Natural killer cell (primary cell): ENCODE measurements at regions not wholly inside any gene's neighbourhood (a gene's known extent, or its start where the extent isn't known, plus 50 kb on each side); places are given as distances from the start of the nearest gene placed in this dataset.

Experiments used
- ATAC-seq, 3 donors: fragments of 150-1000 bp in 2 of 3; fragments of 200-7000 bp in 1 of 3; cut with Tn5 transposase; 1 replicate in 1 of 3; 2 replicates in 2 of 3; pipeline ENCODE4 v1.10.0; 2021; ENCODE audit warnings: mild to moderate bottlenecking in 2 of 3, moderate library complexity in 2 of 3
- DNase-seq, 2 donors: peaks; one replicate each; pipeline versions ENCODE4 v3.0.0 to v3.0.0-alpha.2; 2013 to 2021; ENCODE audit warnings: mixed read lengths in 1 of 2
- H3K27ac ChIP-seq: one replicate; pipeline ENCODE4 v1.5.1; 2013; ENCODE audit warnings: mild to moderate bottlenecking, low read length
- H3K27me3 ChIP-seq: one replicate; pipeline ENCODE4 v1.6.1; 2013; ENCODE audit warnings: low read length; ENCODE audit not compliant: control insufficient read depth, insufficient read depth
- H3K36me3 ChIP-seq: one replicate; pipeline ENCODE4 v1.6.1; 2013; ENCODE audit warnings: low read length; ENCODE audit not compliant: control insufficient read depth, insufficient read depth
- H3K4me1 ChIP-seq: one replicate; pipeline ENCODE4 v1.6.1; 2013; ENCODE audit warnings: low read length; ENCODE audit not compliant: control insufficient read depth, insufficient read depth
- H3K4me3 ChIP-seq: one replicate; pipeline ENCODE4 v1.5.1; 2013; ENCODE audit warnings: low read length
- H3K9me3 ChIP-seq: one replicate; pipeline ENCODE4 v1.6.1; 2013; ENCODE audit warnings: low read length; ENCODE audit not compliant: control insufficient read depth, insufficient read depth
- H3K27ac Mint-ChIP-seq, 2 donors: one replicate each; pipeline ENCODE4 v1.8.0; 2022; ENCODE audit warnings: mild to moderate bottlenecking in 2 of 2, mixed read lengths in 2 of 2, moderate library complexity in 1 of 2
- H3K27me3 Mint-ChIP-seq, 2 donors: one replicate each; pipeline ENCODE4 v1.8.0; 2022; ENCODE audit warnings: low read depth in 2 of 2, mixed read lengths in 2 of 2
- H3K36me3 Mint-ChIP-seq: one replicate; pipeline ENCODE4 v1.8.0; 2022; ENCODE audit warnings: mixed read lengths
- H3K4me1 Mint-ChIP-seq, 2 donors: one replicate each; pipeline ENCODE4 v1.8.0; 2022; ENCODE audit warnings: mixed read lengths in 2 of 2
- H3K4me3 Mint-ChIP-seq: one replicate; pipeline ENCODE4 v1.8.0; 2022; ENCODE audit warnings: mild to moderate bottlenecking, moderate library complexity, mixed read lengths
- H3K9me3 Mint-ChIP-seq, 2 donors: one replicate each; pipeline ENCODE4 v1.8.0; 2022; ENCODE audit warnings: mixed read lengths in 2 of 2
- CTCF ChIP-seq: fragments of 200-600 bp; IDR thresholded peaks from one replicate; pipeline ENCODE4 v1.8.0; 2022; ENCODE audit warnings: antibody characterized with exemption
- WGBS: methylation state at CpG from one replicate; pipeline ENCODE4 v1.1.7; 2013; ENCODE audit warnings: missing lambda C conversion rate; ENCODE audit not compliant: insufficient coverage; 5-methylcytosine and 5-hydroxymethylcytosine counted together
- intact Hi-C: fragments of 100-400 bp; cut with micrococcal nuclease; formaldehyde crosslinking; loops from one replicate; pipeline ENCODE4 v1.14.2; 2022

GRCh38 chr7:113301983-113302382 is 183.6 kb upstream of the SMIM30 start:
- Mint-ChIP-seq H3K27me3 (no peaks in the 10 kb centered on the region), H3K9me3 (peaks cover 15 to 18% of the 10 kb centered on the region in 2 donors)
- intact Hi-C loops = no loop called here

GRCh38 chr7:113301141-113301540 is 182.8 kb upstream of the SMIM30 start:
- intact Hi-C loops = no loop called here
- Mint-ChIP-seq H3K27me3 (no peaks in the 10 kb centered on the region), H3K9me3 (peaks cover 10 to 13% of the 10 kb centered on the region in 2 donors), H3K4me3 (no peak overlapping the region), H3K36me3 (no peaks in the 10 kb centered on the region), H3K4me1 (no peaks in the 10 kb centered on the region), H3K27ac (no peak overlapping the region)
- Histone ChIP-seq H3K9me3 (no peaks in the 10 kb centered on the region), H3K27me3 (no peaks in the 10 kb centered on the region), H3K36me3 (no peaks in the 10 kb centered on the region), H3K4me1 (no peaks in the 10 kb centered on the region), H3K27ac (no peak overlapping the region), H3K4me3 (no peak overlapping the region)
- no peak for DNase-seq
- TF ChIP-seq CTCF = no peak
- 73% methylated on average over 2 of the region's 3 CpGs for WGBS
- no peak for ATAC-seq

More at GRCh38 chr7:113301983-113302382, 183.6 kb upstream of the SMIM30 start:
- no peak for ATAC-seq
- Histone ChIP-seq H3K36me3 (no peaks in the 10 kb centered on the region), H3K27ac (no peak overlapping the region), H3K4me3 (no peak overlapping the region), H3K9me3 (no peaks in the 10 kb centered on the region), H3K27me3 (no peaks in the 10 kb centered on the region), H3K4me1 (no peaks in the 10 kb centered on the region)
- H3K36me3 Mint-ChIP-seq = no peaks in the 10 kb centered on the region
- no peak for TF ChIP-seq CTCF
- H3K4me1 Mint-ChIP-seq = no peaks in the 10 kb centered on the region
- no peak overlapping the region for H3K4me3 Mint-ChIP-seq
- no peak for DNase-seq
- H3K27ac Mint-ChIP-seq = no peak overlapping the region
- WGBS = no CpG with 5 or more reads among the region's 1 CpG

- no peak overlapping the region for H3K27ac ChIP-seq
- Mint-ChIP-seq H3K27me3 (no peaks in the 10 kb centered on the region), H3K9me3 (peaks cover 14 to 15% of the 10 kb centered on the region in 2 donors), H3K27ac (no peak overlapping the region), H3K36me3 (no peaks in the 10 kb centered on the region), H3K4me3 (no peak overlapping the region), H3K4me1 (no peaks in the 10 kb centered on the region)
- H3K36me3 ChIP-seq = no peaks in the 10 kb centered on the region
- H3K9me3 ChIP-seq = no peaks in the 10 kb centered on the region
- no peaks in the 10 kb centered on the region for H3K27me3 ChIP-seq
- H3K4me3 ChIP-seq = no peak overlapping the region
- TF ChIP-seq CTCF = no peak
- DNase-seq (no peak), ATAC-seq (no peak)
- intact Hi-C loops = no loop called here
- H3K4me1 ChIP-seq = no peaks in the 10 kb centered on the region
Measured at GRCh38 chr7:113299748-113300147, 181.4 kb upstream of the SMIM30 start.

GRCh38 chr7:113298501-113298900 is 180.1 kb upstream of the SMIM30 start:
- intact Hi-C loops = no loop called here
- Histone ChIP-seq H3K27ac (no peak overlapping the region), H3K4me3 (no peak overlapping the region), H3K4me1 (no peaks in the 10 kb centered on the region), H3K9me3 (no peaks in the 10 kb centered on the region), H3K27me3 (no peaks in the 10 kb centered on the region), H3K36me3 (no peaks in the 10 kb centered on the region)
- no peak for TF ChIP-seq CTCF
- Mint-ChIP-seq H3K27ac (no peak overlapping the region), H3K4me3 (no peak overlapping the region), H3K4me1 (no peaks in the 10 kb centered on the region), H3K9me3 (peaks cover 14 to 16% of the 10 kb centered on the region in 2 donors), H3K27me3 (no peaks in the 10 kb centered on the region), H3K36me3 (no peaks in the 10 kb centered on the region)
- no peak for ATAC-seq
- DNase-seq = no peak
